HEK293 (cell line): ENCODE measurements at regions not wholly inside any gene's neighbourhood (a gene's known extent, or its start where the extent isn't known, plus 50 kb on each side); places are given as distances from the start of the nearest gene placed in this dataset.

Source experiments
- KLF16 ChIP-seq: fragments of 450-650 bp; formaldehyde crosslinking; IDR thresholded peaks from 2 replicates; pipeline ENCODE4 v1.5.1; 2017; ENCODE audit warnings: missing biosample characterization, missing genetic modification characterization
- ZNF350 ChIP-seq: fragments of 450-650 bp; formaldehyde crosslinking; IDR thresholded peaks from 2 replicates; pipeline ENCODE4 v1.5.0; 2017; ENCODE audit warnings: missing biosample characterization, mild to moderate bottlenecking, missing genetic modification characterization
- ZNF510 ChIP-seq: fragments of 450-650 bp; formaldehyde crosslinking; IDR thresholded peaks from 2 replicates; pipeline ENCODE4 v1.5.1; 2018; ENCODE audit warnings: mild to moderate bottlenecking, missing genetic modification characterization, missing biosample characterization; ENCODE audit not compliant: insufficient replicate concordance
- ZNF785 ChIP-seq: fragments of 450-650 bp; formaldehyde crosslinking; IDR thresholded peaks from 2 replicates; pipeline ENCODE4 v1.5.1; 2016; ENCODE audit warnings: missing biosample characterization, missing genetic modification characterization
- TF ChIP-seq, protein P1 (sequence below): fragments of 450-650 bp; formaldehyde crosslinking; IDR thresholded peaks from 2 replicates; pipeline ENCODE4 v1.5.1; 2016; ENCODE audit warnings: missing biosample characterization, missing genetic modification characterization
- TF ChIP-seq, protein P2 (sequence below): fragments of 450-650 bp; formaldehyde crosslinking; IDR thresholded peaks from 2 replicates; pipeline ENCODE4 v1.5.1; 2016; ENCODE audit warnings: missing biosample characterization, missing genetic modification characterization
- TF ChIP-seq, protein P3 (sequence below): fragments of 450-650 bp; formaldehyde crosslinking; IDR thresholded peaks from 2 replicates; pipeline ENCODE4 v1.5.1; 2016; ENCODE audit warnings: missing biosample characterization, missing genetic modification characterization
- TF ChIP-seq, protein P4 (sequence below): fragments of 450-650 bp; formaldehyde crosslinking; IDR thresholded peaks from 2 replicates; pipeline ENCODE4 v1.5.1; 2016; ENCODE audit warnings: missing biosample characterization, missing genetic modification characterization

DNA sequence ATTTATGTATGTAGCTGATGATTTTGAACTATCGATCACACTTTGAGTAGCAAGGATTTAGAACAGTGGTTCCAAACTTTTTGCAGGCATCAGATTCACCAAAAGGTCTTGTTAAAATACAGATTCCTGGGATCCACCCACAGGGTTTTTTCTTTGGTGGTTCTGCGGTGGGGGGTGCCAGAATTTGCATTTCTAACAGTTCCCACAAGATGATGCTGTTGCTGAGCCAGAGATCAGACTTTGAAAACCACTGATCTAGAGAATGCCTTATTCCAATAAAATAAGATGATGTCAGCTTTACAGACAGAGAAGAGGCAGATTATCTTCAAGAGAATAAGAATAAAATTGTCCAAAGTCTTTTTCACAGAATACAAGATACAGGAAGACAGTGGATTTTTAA lies 80.9 kb upstream of the SHISA2 start:
- TF ChIP-seq, protein P1, sequence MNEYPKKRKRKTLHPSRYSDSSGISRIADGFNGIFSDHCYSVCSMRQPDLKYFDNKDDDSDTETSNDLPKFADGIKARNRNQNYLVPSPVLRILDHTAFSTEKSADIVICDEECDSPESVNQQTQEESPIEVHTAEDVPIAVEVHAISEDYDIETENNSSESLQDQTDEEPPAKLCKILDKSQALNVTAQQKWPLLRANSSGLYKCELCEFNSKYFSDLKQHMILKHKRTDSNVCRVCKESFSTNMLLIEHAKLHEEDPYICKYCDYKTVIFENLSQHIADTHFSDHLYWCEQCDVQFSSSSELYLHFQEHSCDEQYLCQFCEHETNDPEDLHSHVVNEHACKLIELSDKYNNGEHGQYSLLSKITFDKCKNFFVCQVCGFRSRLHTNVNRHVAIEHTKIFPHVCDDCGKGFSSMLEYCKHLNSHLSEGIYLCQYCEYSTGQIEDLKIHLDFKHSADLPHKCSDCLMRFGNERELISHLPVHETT (tag by site-specific recombination) = no peak
- TF ChIP-seq, protein P2, sequence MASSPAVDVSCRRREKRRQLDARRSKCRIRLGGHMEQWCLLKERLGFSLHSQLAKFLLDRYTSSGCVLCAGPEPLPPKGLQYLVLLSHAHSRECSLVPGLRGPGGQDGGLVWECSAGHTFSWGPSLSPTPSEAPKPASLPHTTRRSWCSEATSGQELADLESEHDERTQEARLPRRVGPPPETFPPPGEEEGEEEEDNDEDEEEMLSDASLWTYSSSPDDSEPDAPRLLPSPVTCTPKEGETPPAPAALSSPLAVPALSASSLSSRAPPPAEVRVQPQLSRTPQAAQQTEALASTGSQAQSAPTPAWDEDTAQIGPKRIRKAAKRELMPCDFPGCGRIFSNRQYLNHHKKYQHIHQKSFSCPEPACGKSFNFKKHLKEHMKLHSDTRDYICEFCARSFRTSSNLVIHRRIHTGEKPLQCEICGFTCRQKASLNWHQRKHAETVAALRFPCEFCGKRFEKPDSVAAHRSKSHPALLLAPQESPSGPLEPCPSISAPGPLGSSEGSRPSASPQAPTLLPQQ (tag by site-specific recombination) = no peak
- TF ChIP-seq, protein P3, sequence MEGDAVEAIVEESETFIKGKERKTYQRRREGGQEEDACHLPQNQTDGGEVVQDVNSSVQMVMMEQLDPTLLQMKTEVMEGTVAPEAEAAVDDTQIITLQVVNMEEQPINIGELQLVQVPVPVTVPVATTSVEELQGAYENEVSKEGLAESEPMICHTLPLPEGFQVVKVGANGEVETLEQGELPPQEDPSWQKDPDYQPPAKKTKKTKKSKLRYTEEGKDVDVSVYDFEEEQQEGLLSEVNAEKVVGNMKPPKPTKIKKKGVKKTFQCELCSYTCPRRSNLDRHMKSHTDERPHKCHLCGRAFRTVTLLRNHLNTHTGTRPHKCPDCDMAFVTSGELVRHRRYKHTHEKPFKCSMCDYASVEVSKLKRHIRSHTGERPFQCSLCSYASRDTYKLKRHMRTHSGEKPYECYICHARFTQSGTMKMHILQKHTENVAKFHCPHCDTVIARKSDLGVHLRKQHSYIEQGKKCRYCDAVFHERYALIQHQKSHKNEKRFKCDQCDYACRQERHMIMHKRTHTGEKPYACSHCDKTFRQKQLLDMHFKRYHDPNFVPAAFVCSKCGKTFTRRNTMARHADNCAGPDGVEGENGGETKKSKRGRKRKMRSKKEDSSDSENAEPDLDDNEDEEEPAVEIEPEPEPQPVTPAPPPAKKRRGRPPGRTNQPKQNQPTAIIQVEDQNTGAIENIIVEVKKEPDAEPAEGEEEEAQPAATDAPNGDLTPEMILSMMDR (tag by site-specific recombination) = no peak
- TF ChIP-seq KLF16 (tag by site-specific recombination) (no peak), ZNF510 (tag by site-specific recombination) (no peak), ZNF350 (no peak), ZNF785 (tag by site-specific recombination) (no peak)
- TF ChIP-seq, protein P4, sequence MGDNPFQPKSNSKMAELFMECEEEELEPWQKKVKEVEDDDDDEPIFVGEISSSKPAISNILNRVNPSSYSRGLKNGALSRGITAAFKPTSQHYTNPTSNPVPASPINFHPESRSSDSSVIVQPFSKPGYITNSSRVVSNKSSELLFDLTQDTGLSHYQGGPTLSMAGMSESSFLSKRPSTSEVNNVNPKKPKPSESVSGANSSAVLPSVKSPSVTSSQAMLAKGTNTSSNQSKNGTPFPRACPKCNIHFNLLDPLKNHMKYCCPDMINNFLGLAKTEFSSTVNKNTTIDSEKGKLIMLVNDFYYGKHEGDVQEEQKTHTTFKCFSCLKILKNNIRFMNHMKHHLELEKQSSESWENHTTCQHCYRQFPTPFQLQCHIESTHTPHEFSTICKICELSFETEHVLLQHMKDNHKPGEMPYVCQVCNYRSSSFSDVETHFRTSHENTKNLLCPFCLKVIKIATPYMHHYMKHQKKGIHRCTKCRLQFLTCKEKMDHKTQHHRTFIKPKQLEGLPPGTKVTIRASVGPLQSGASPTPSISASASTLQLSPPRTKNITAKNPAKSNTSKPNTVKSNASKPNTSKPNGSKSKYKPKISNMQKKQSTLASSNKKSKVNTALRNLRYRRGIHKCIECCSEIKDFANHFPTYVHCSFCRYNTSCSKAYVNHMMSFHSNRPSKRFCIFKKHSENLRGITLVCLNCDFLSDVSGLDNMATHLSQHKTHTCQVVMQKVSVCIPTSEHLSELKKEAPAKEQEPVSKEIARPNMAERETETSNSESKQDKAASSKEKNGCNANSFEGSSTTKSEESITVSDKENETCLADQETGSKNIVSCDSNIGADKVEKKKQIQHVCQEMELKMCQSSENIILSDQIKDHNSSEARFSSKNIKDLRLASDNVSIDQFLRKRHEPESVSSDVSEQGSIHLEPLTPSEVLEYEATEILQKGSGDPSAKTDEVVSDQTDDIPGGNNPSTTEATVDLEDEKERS (tag by site-specific recombination) = no peak
